Mesendoderm (in vitro differentiated cells): ENCODE measurements at regions not wholly inside any gene's neighbourhood (a gene's known extent, or its start where the extent isn't known, plus 50 kb on each side); places are given as distances from the start of the nearest gene placed in this dataset.
"Not testable (repeated sequence)": the region's sequence is repeated elsewhere in the genome, so short reads cannot be mapped to it uniquely, and the experiment has no call there.

ENCODE experiments used
- DNase-seq: peaks from one replicate; pipeline ENCODE4 v3.0.0; 2013
- H2AK5ac ChIP-seq: 2 replicates; pipeline ENCODE4 v1.6.1; 2013; ENCODE audit warnings: low read length, inconsistent platforms
- H2BK120ac ChIP-seq: 2 replicates; pipeline ENCODE4 v1.6.1; 2013; ENCODE audit warnings: low read depth, mild to moderate bottlenecking, low read length, moderate library complexity, mixed read lengths
- H2BK15ac ChIP-seq: replicated peaks from 2 replicates; pipeline ENCODE4 v1.6.1; 2013; ENCODE audit warnings: low read depth, mild to moderate bottlenecking, moderate library complexity
- H2BK5ac ChIP-seq: 2 replicates; pipeline ENCODE4 v1.6.1; 2013; ENCODE audit warnings: low read length, inconsistent platforms
- H3K18ac ChIP-seq: 2 replicates; pipeline ENCODE4 v1.6.1; 2013; ENCODE audit warnings: mild to moderate bottlenecking, low read length, mixed read lengths
- H3K23ac ChIP-seq: one replicate; pipeline ENCODE4 v1.6.1; 2013; ENCODE audit warnings: low read length
- H3K27ac ChIP-seq: 2 replicates; pipeline ENCODE4 v1.5.1; 2013; ENCODE audit warnings: low read depth, mild to moderate bottlenecking, inconsistent platforms, low read length, moderate library complexity
- H3K27me3 ChIP-seq: 2 replicates; pipeline ENCODE4 v1.6.1; 2013; ENCODE audit warnings: low read length, control low read depth, mild to moderate bottlenecking, inconsistent platforms; ENCODE audit not compliant: insufficient read depth, poor library complexity
- H3K36me3 ChIP-seq: 2 replicates; pipeline ENCODE4 v1.6.1; 2013; ENCODE audit warnings: low read length, inconsistent platforms; ENCODE audit not compliant: control insufficient read depth, insufficient read depth
- H3K4ac ChIP-seq: one replicate; pipeline ENCODE4 v1.6.1; 2013; ENCODE audit warnings: low read depth, mild to moderate bottlenecking, low read length, moderate library complexity
- H3K4me1 ChIP-seq: 2 replicates; pipeline ENCODE4 v1.6.1; 2013; ENCODE audit warnings: low read depth, low read length, inconsistent platforms; ENCODE audit not compliant: control insufficient read depth
- H3K4me2 ChIP-seq: 2 replicates; pipeline ENCODE4 v1.6.1; 2013; ENCODE audit warnings: low read length
- H3K4me3 ChIP-seq: 2 replicates; pipeline ENCODE4 v1.5.1; 2013; ENCODE audit warnings: mild to moderate bottlenecking, low read length
- H3K56ac ChIP-seq: one replicate; pipeline ENCODE4 v1.6.1; 2013; ENCODE audit warnings: low read length
- H3K79me1 ChIP-seq: 2 replicates; pipeline ENCODE4 v1.6.1; 2013; ENCODE audit warnings: low read length, inconsistent platforms
- H3K79me2 ChIP-seq: 2 replicates; pipeline ENCODE4 v1.6.1; 2013; ENCODE audit warnings: mild to moderate bottlenecking, low read length; ENCODE audit not compliant: control insufficient read depth, insufficient read depth
- H3K9ac ChIP-seq: 2 replicates; pipeline ENCODE4 v1.6.1; 2013; ENCODE audit warnings: low read length, inconsistent platforms
- H4K5ac ChIP-seq: one replicate; pipeline ENCODE4 v1.6.1; 2013; ENCODE audit warnings: low read length
- H4K8ac ChIP-seq: one replicate; pipeline ENCODE4 v1.6.1; 2013; ENCODE audit warnings: low read depth, mild to moderate bottlenecking, control low read depth, low read length, moderate library complexity
- WGBS: extraction: QIAGEN DNeasy Blood & Tissue Kit; methylation state at CpG from one replicate; pipeline ENCODE4 v1.1.7; 2013; ENCODE audit warnings: low lambda C conversion rate, missing lambda C conversion rate; ENCODE audit not compliant: insufficient coverage; ENCODE audit errors: extremely low coverage; 5-methylcytosine and 5-hydroxymethylcytosine counted together

GRCh38 chr1:79252598-79252997 lies 246.1 kb upstream of the ADGRL4 start:
- H4K5ac ChIP-seq, result no peak overlapping the region
- no peaks in the 10 kb centered on the region for H3K36me3 ChIP-seq
- H2BK120ac ChIP-seq, result no peak overlapping the region
- no peak overlapping the region for H2BK5ac ChIP-seq
- no peak overlapping the region for H2BK15ac ChIP-seq
- H2AK5ac ChIP-seq, result no peak overlapping the region
- H3K4me2 ChIP-seq, result no peak overlapping the region
- no peak overlapping the region for H3K18ac ChIP-seq
- H3K27ac ChIP-seq, result no peak overlapping the region
- no peak for DNase-seq
- H3K79me1 ChIP-seq, result no peaks in the 10 kb centered on the region
- no peaks in the 10 kb centered on the region for H3K27me3 ChIP-seq
- no peak overlapping the region for H3K56ac ChIP-seq
- no peak overlapping the region for H3K23ac ChIP-seq
- no peak overlapping the region for H3K4me3 ChIP-seq
- no peaks in the 10 kb centered on the region for H3K4me1 ChIP-seq
- H4K8ac ChIP-seq, result no peak overlapping the region
- H3K4ac ChIP-seq, result no peak overlapping the region
- H3K79me2 ChIP-seq, result no peaks in the 10 kb centered on the region
- no CpG with 5 or more reads among the region's 3 CpGs for WGBS
- no peak overlapping the region for H3K9ac ChIP-seq

GRCh38 chr1:79239840-79240239 lies 233.3 kb upstream of the ADGRL4 start:
- Histone ChIP-seq H3K9ac (no peak overlapping the region), H3K18ac (no peak overlapping the region), H2BK120ac (no peak overlapping the region), H3K79me1 (no peaks in the 10 kb centered on the region), H4K5ac (no peak overlapping the region), H3K27ac (no peak overlapping the region), H3K79me2 (no peaks in the 10 kb centered on the region), H2BK5ac (no peak overlapping the region), H2AK5ac (no peak overlapping the region), H2BK15ac (no peak overlapping the region), H3K56ac (no peak overlapping the region), H4K8ac (no peak overlapping the region), H3K4me2 (no peak overlapping the region), H3K36me3 (no peaks in the 10 kb centered on the region), H3K4ac (no peak overlapping the region), H3K4me1 (no peaks in the 10 kb centered on the region), H3K27me3 (no peaks in the 10 kb centered on the region), H3K23ac (no peak overlapping the region), H3K4me3 (no peak overlapping the region)
- no CpG with 5 or more reads among the region's 5 CpGs for WGBS
- DNase-seq, result no peak

- DNase-seq, result peak; percentile 72
- H3K9ac ChIP-seq, result no peak overlapping the region
- H3K4me1 ChIP-seq, result no peaks in the 10 kb centered on the region
- H4K8ac ChIP-seq, result no peak overlapping the region
- H3K4me2 ChIP-seq, result no peak overlapping the region
- H3K79me2 ChIP-seq, result no peaks in the 10 kb centered on the region
- no peak overlapping the region for H3K4me3 ChIP-seq
- peak overlapping the region; percentile 20 for H3K56ac ChIP-seq
- H3K79me1 ChIP-seq, result no peaks in the 10 kb centered on the region
- H3K4ac ChIP-seq, result no peak overlapping the region
- H3K27me3 ChIP-seq, result no peaks in the 10 kb centered on the region
- no peak overlapping the region for H2AK5ac ChIP-seq
- H4K5ac ChIP-seq, result no peak overlapping the region
- H3K27ac ChIP-seq, result no peak overlapping the region
- H2BK15ac ChIP-seq, result peak overlapping the region; percentile 36
- no CpG with 5 or more reads among the region's 4 CpGs for WGBS
- H2BK120ac ChIP-seq, result no peak overlapping the region
- no peak overlapping the region for H2BK5ac ChIP-seq
- H3K18ac ChIP-seq, result no peak overlapping the region
- H3K23ac ChIP-seq, result no peak overlapping the region
- no peaks in the 10 kb centered on the region for H3K36me3 ChIP-seq
Observed at GRCh38 chr1:79235301-79236002, 228.9 kb upstream of the ADGRL4 start.

GRCh38 chr1:79232818-79233217 lies 226.3 kb upstream of the ADGRL4 start:
- H3K27ac ChIP-seq, result no peak overlapping the region
- H3K56ac ChIP-seq, result no peak overlapping the region
- no peaks in the 10 kb centered on the region for H3K27me3 ChIP-seq
- no peak overlapping the region for H3K23ac ChIP-seq
- H3K4me2 ChIP-seq, result no peak overlapping the region
- no peak overlapping the region for H2BK15ac ChIP-seq
- H2AK5ac ChIP-seq, result no peak overlapping the region
- H3K4ac ChIP-seq, result no peak overlapping the region
- no peaks in the 10 kb centered on the region for H3K36me3 ChIP-seq
- no peak overlapping the region for H3K18ac ChIP-seq
- no peak overlapping the region for H4K5ac ChIP-seq
- no peak overlapping the region for H4K8ac ChIP-seq
- no peaks in the 10 kb centered on the region for H3K4me1 ChIP-seq
- H2BK120ac ChIP-seq, result no peak overlapping the region
- DNase-seq, result no peak
- H3K79me1 ChIP-seq, result no peaks in the 10 kb centered on the region
- H3K79me2 ChIP-seq, result no peaks in the 10 kb centered on the region
- no peak overlapping the region for H3K4me3 ChIP-seq
- H2BK5ac ChIP-seq, result no peak overlapping the region
- H3K9ac ChIP-seq, result no peak overlapping the region

GRCh38 chr1:79230751-79231150 lies 224.2 kb upstream of the ADGRL4 start:
- not testable (repeated sequence) for DNase-seq, H3K18ac ChIP-seq, H3K4me1 ChIP-seq, H3K79me1 ChIP-seq, H3K9ac ChIP-seq, H3K4ac ChIP-seq, H3K4me2 ChIP-seq, H2AK5ac ChIP-seq, H3K56ac ChIP-seq, H3K27ac ChIP-seq, H3K79me2 ChIP-seq, H3K23ac ChIP-seq, H2BK5ac ChIP-seq, H2BK120ac ChIP-seq, H3K36me3 ChIP-seq, H4K5ac ChIP-seq, H3K4me3 ChIP-seq, H2BK15ac ChIP-seq, H4K8ac ChIP-seq, H3K27me3 ChIP-seq
- no CpG with 5 or more reads among the region's 4 CpGs for WGBS

GRCh38 chr1:79226963-79227362 lies 220.4 kb upstream of the ADGRL4 start:
- no peak overlapping the region for H3K4me2 ChIP-seq
- H3K56ac ChIP-seq, result no peak overlapping the region
- no peak overlapping the region for H3K18ac ChIP-seq
- H3K4me3 ChIP-seq, result no peak overlapping the region
- H3K4me1 ChIP-seq, result no peaks in the 10 kb centered on the region
- WGBS, result no CpG with 5 or more reads among the region's 2 CpGs
- no peak overlapping the region for H2BK120ac ChIP-seq
- H3K27me3 ChIP-seq, result no peaks in the 10 kb centered on the region
- H3K79me2 ChIP-seq, result no peaks in the 10 kb centered on the region
- no peak overlapping the region for H3K4ac ChIP-seq
- H4K8ac ChIP-seq, result no peak overlapping the region
- no peak overlapping the region for H3K23ac ChIP-seq
- H3K27ac ChIP-seq, result no peak overlapping the region
- no peak overlapping the region for H4K5ac ChIP-seq
- no peak for DNase-seq
- H2AK5ac ChIP-seq, result no peak overlapping the region
- no peaks in the 10 kb centered on the region for H3K79me1 ChIP-seq
- no peak overlapping the region for H2BK5ac ChIP-seq
- H2BK15ac ChIP-seq, result no peak overlapping the region
- no peak overlapping the region for H3K9ac ChIP-seq
- H3K36me3 ChIP-seq, result no peaks in the 10 kb centered on the region
